SK-N-SH treated with all-trans-retinoic acid at 6 μM for 48 hours (cell line): ENCODE measurements at regions not wholly inside any gene's neighbourhood (a gene's known extent, or its start where the extent isn't known, plus 50 kb on each side); places are given as distances from the start of the nearest gene placed in this dataset.
"Not testable (repeated sequence)": the region's sequence is repeated elsewhere in the genome, so short reads cannot be mapped to it uniquely, and the experiment has no call there.

Experiments
- CREB5 ChIP-seq: fragments of 250-450 bp; sonication (Bioruptor Pico); IDR thresholded peaks from 2 replicates; pipeline ENCODE4 v1.5.1; 2020; ENCODE audit warnings: low read depth, mild to moderate bottlenecking, moderate library complexity
- CSRNP3 ChIP-seq: fragments of 250-450 bp; sonication (Bioruptor Pico); IDR thresholded peaks from 2 replicates; pipeline ENCODE4 v1.5.1; 2021; ENCODE audit warnings: mild to moderate bottlenecking, moderate library complexity
- ZC3H10 ChIP-seq: fragments of 250-450 bp; sonication (Bioruptor Pico); IDR thresholded peaks from 2 replicates; pipeline ENCODE4 v1.5.1; 2021; ENCODE audit warnings: mild to moderate bottlenecking, moderate library complexity
- ZFP3 ChIP-seq: fragments of 250-450 bp; sonication (Bioruptor Pico); IDR thresholded peaks from 2 replicates; pipeline ENCODE4 v1.5.0; 2020; ENCODE audit warnings: mild to moderate bottlenecking, moderate library complexity
- ZFP30 ChIP-seq: fragments of 450-650 bp; formaldehyde crosslinking; IDR thresholded peaks from 2 replicates; pipeline ENCODE4 v1.5.0; 2022; ENCODE audit warnings: mild to moderate bottlenecking, moderate library complexity
- ZNF8 ChIP-seq: fragments of 450-650 bp; formaldehyde crosslinking; IDR thresholded peaks from 2 replicates; pipeline ENCODE4 v1.5.0; 2020; ENCODE audit warnings: mild to moderate bottlenecking, moderate library complexity

- not testable (repeated sequence) for TF ChIP-seq CREB5; CSRNP3; ZNF8; ZFP30 (CRISPR knock-in tag); ZFP3 (CRISPR knock-in tag); ZC3H10 (CRISPR knock-in tag)
These were observed 71.2 kb downstream of the FOXL3 start for GRCh38 chr7:361182-361581.
